ENCODE measurements at regions not wholly inside any gene's neighbourhood (a gene's known extent, or its start where the extent isn't known, plus 50 kb on each side); places are given as distances from the start of the nearest gene placed in this dataset.

- no peak overlapping the region for H2AFZ ChIP-seq (ENCODE audit: insufficient read depth, low read length, poor library complexity)
- DNase-seq, result no peak
- H2BK12ac ChIP-seq (ENCODE audit: low read length), result no peak overlapping the region
- H4K8ac ChIP-seq (ENCODE audit: low read depth, low read length), result no peak overlapping the region
- H3K36me3 ChIP-seq (ENCODE audit: control insufficient read depth in 1 of 2, insufficient read depth in 2 of 2, low read length in 2 of 2), result no peaks in the 10 kb centered on the region
- no CpG with 5 or more reads among the region's 4 CpGs for WGBS (ENCODE audit: extremely low coverage, insufficient coverage, insufficient read length)
- no peak overlapping the region for H3K4ac ChIP-seq (ENCODE audit: low read depth, low read length)
- no peak overlapping the region for H3K27ac ChIP-seq (ENCODE audit: low read depth, low read length)
- no peaks in the 10 kb centered on the region for H3K79me2 ChIP-seq (ENCODE audit: control insufficient read depth, insufficient read depth, low read length, poor library complexity)
- H4K12ac ChIP-seq (ENCODE audit: low read depth, low read length), result no peak overlapping the region
- H3K14ac ChIP-seq (ENCODE audit: low read length), result no peak overlapping the region
- H3K23ac ChIP-seq (ENCODE audit: low read length), result no peak overlapping the region
- no peaks in the 10 kb centered on the region for H3K4me1 ChIP-seq (ENCODE audit: control insufficient read depth in 1 of 2, insufficient read depth in 2 of 2, low read length in 2 of 2)
- no peak overlapping the region for H3K9ac ChIP-seq (ENCODE audit: low read length)
- no peak overlapping the region for H2BK120ac ChIP-seq (ENCODE audit: insufficient read depth, low read length, poor library complexity)
- H3K4me3 ChIP-seq (ENCODE audit: low read depth, low read length), result no peak overlapping the region
- no peak overlapping the region for H2AK5ac ChIP-seq (ENCODE audit: low read length)
- no peak overlapping the region for H3K4me2 ChIP-seq (ENCODE audit: low read length)
- H4K91ac ChIP-seq (ENCODE audit: low read depth, low read length), result no peak overlapping the region
- H3K18ac ChIP-seq (ENCODE audit: low read length), result no peak overlapping the region
- no peaks in the 10 kb centered on the region for H3K27me3 ChIP-seq (ENCODE audit: insufficient read depth, low read length)
- H3K79me1 ChIP-seq (ENCODE audit: low read length), result no peaks in the 10 kb centered on the region
- H3K9me3 ChIP-seq (ENCODE audit: insufficient read depth, low read depth, low read length), result no peaks in the 10 kb centered on the region
- H2BK5ac ChIP-seq (ENCODE audit: low read depth, low read length, poor library complexity), result no peak overlapping the region
Measured at GRCh38 chr1:193311226-193311948, 125.0 kb upstream of the B3GALT2 start.

- no peak overlapping the region for H3K18ac ChIP-seq (ENCODE audit: low read length)
- H3K4me2 ChIP-seq (ENCODE audit: low read length), result no peak overlapping the region
- H3K9ac ChIP-seq (ENCODE audit: low read length), result no peak overlapping the region
- no peak overlapping the region for H3K4me3 ChIP-seq (ENCODE audit: low read depth, low read length)
- no peak overlapping the region for H4K8ac ChIP-seq (ENCODE audit: low read depth, low read length)
- H3K14ac ChIP-seq (ENCODE audit: low read length), result no peak overlapping the region
- no peak overlapping the region for H2BK120ac ChIP-seq (ENCODE audit: insufficient read depth, low read length, poor library complexity)
- no peak overlapping the region for H3K23ac ChIP-seq (ENCODE audit: low read length)
- no peak overlapping the region for H2BK12ac ChIP-seq (ENCODE audit: low read length)
- H3K79me1 ChIP-seq (ENCODE audit: low read length), result no peaks in the 10 kb centered on the region
- H3K36me3 ChIP-seq (ENCODE audit: control insufficient read depth in 1 of 2, insufficient read depth in 2 of 2, low read length in 2 of 2), result no peaks in the 10 kb centered on the region
- H3K9me3 ChIP-seq (ENCODE audit: insufficient read depth, low read depth, low read length), result no peaks in the 10 kb centered on the region
- no peak for DNase-seq
- H2AK5ac ChIP-seq (ENCODE audit: low read length), result no peak overlapping the region
- no CpG with 5 or more reads among the region's 3 CpGs for WGBS (ENCODE audit: extremely low coverage, insufficient coverage, insufficient read length)
- no peak overlapping the region for H2BK5ac ChIP-seq (ENCODE audit: low read depth, low read length, poor library complexity)
- no peak overlapping the region for H2AFZ ChIP-seq (ENCODE audit: insufficient read depth, low read length, poor library complexity)
- H3K79me2 ChIP-seq (ENCODE audit: control insufficient read depth, insufficient read depth, low read length, poor library complexity), result no peaks in the 10 kb centered on the region
- H3K27ac ChIP-seq (ENCODE audit: low read depth, low read length), result no peak overlapping the region
- no peak overlapping the region for H3K4ac ChIP-seq (ENCODE audit: low read depth, low read length)
- H4K12ac ChIP-seq (ENCODE audit: low read depth, low read length), result no peak overlapping the region
- H4K91ac ChIP-seq (ENCODE audit: low read depth, low read length), result no peak overlapping the region
- H3K27me3 ChIP-seq (ENCODE audit: insufficient read depth, low read length), result no peaks in the 10 kb centered on the region
- H3K4me1 ChIP-seq (ENCODE audit: control insufficient read depth in 1 of 2, insufficient read depth in 2 of 2, low read length in 2 of 2), result no peaks in the 10 kb centered on the region
Measured at GRCh38 chr1:193310564-193310963, 124.2 kb upstream of the B3GALT2 start.

GRCh38 chr1:193309936-193310475, 123.6 kb upstream of the B3GALT2 start:
- H3K23ac ChIP-seq (ENCODE audit: low read length), result no peak overlapping the region
- H3K36me3 ChIP-seq (ENCODE audit: control insufficient read depth in 1 of 2, insufficient read depth in 2 of 2, low read length in 2 of 2), result no peaks in the 10 kb centered on the region
- H3K9ac ChIP-seq (ENCODE audit: low read length), result no peak overlapping the region
- no peaks in the 10 kb centered on the region for H3K9me3 ChIP-seq (ENCODE audit: insufficient read depth, low read depth, low read length)
- no peak overlapping the region for H2BK5ac ChIP-seq (ENCODE audit: low read depth, low read length, poor library complexity)
- H2BK12ac ChIP-seq (ENCODE audit: low read length), result no peak overlapping the region
- H3K27me3 ChIP-seq (ENCODE audit: insufficient read depth, low read length), result no peaks in the 10 kb centered on the region
- no peak overlapping the region for H4K12ac ChIP-seq (ENCODE audit: low read depth, low read length)
- H3K27ac ChIP-seq (ENCODE audit: low read depth, low read length), result no peak overlapping the region
- no peaks in the 10 kb centered on the region for H3K79me2 ChIP-seq (ENCODE audit: control insufficient read depth, insufficient read depth, low read length, poor library complexity)
- H2AFZ ChIP-seq (ENCODE audit: insufficient read depth, low read length, poor library complexity), result no peak overlapping the region
- no peak overlapping the region for H2AK5ac ChIP-seq (ENCODE audit: low read length)
- DNase-seq, result no peak
- H4K8ac ChIP-seq (ENCODE audit: low read depth, low read length), result no peak overlapping the region
- H3K79me1 ChIP-seq (ENCODE audit: low read length), result no peaks in the 10 kb centered on the region
- no peak overlapping the region for H3K4me2 ChIP-seq (ENCODE audit: low read length)
- whole genome bisulfite sequencing (ENCODE audit: extremely low coverage, insufficient coverage, insufficient read length), result no CpG with 5 or more reads among the region's 1 CpG
- H3K4me3 ChIP-seq (ENCODE audit: low read depth, low read length), result no peak overlapping the region
- no peak overlapping the region for H2BK120ac ChIP-seq (ENCODE audit: insufficient read depth, low read length, poor library complexity)
- H3K4me1 ChIP-seq (ENCODE audit: control insufficient read depth in 1 of 2, insufficient read depth in 2 of 2, low read length in 2 of 2), result no peaks in the 10 kb centered on the region
- no peak overlapping the region for H3K18ac ChIP-seq (ENCODE audit: low read length)
- no peak overlapping the region for H3K4ac ChIP-seq (ENCODE audit: low read depth, low read length)
- H3K14ac ChIP-seq (ENCODE audit: low read length), result no peak overlapping the region
- no peak overlapping the region for H4K91ac ChIP-seq (ENCODE audit: low read depth, low read length)

GRCh38 chr1:193308438-193308837, 122.0 kb upstream of the B3GALT2 start:
- Histone ChIP-seq H3K79me1 (ENCODE audit: low read length) (no peaks in the 10 kb centered on the region), H3K23ac (ENCODE audit: low read length) (no peak overlapping the region), H3K27me3 (ENCODE audit: insufficient read depth, low read length) (no peaks in the 10 kb centered on the region), H2AFZ (ENCODE audit: insufficient read depth, low read length, poor library complexity) (no peak overlapping the region), H3K9me3 (ENCODE audit: insufficient read depth, low read depth, low read length) (no peaks in the 10 kb centered on the region), H4K12ac (ENCODE audit: low read depth, low read length) (no peak overlapping the region), H2BK120ac (ENCODE audit: insufficient read depth, low read length, poor library complexity) (no peak overlapping the region), H3K27ac (ENCODE audit: low read depth, low read length) (no peak overlapping the region), H3K18ac (ENCODE audit: low read length) (no peak overlapping the region), H3K9ac (ENCODE audit: low read length) (no peak overlapping the region), H3K79me2 (ENCODE audit: control insufficient read depth, insufficient read depth, low read length, poor library complexity) (no peaks in the 10 kb centered on the region), H4K91ac (ENCODE audit: low read depth, low read length) (no peak overlapping the region), H3K4me1 (ENCODE audit: control insufficient read depth in 1 of 2, insufficient read depth in 2 of 2, low read length in 2 of 2) (no peaks in the 10 kb centered on the region), H3K14ac (ENCODE audit: low read length) (no peak overlapping the region), H2BK12ac (ENCODE audit: low read length) (no peak overlapping the region), H3K36me3 (ENCODE audit: control insufficient read depth in 1 of 2, insufficient read depth in 2 of 2, low read length in 2 of 2) (no peaks in the 10 kb centered on the region), H2BK5ac (ENCODE audit: low read depth, low read length, poor library complexity) (no peak overlapping the region), H2AK5ac (ENCODE audit: low read length) (no peak overlapping the region), H3K4me3 (ENCODE audit: low read depth, low read length) (no peak overlapping the region), H3K4ac (ENCODE audit: low read depth, low read length) (no peak overlapping the region), H4K8ac (ENCODE audit: low read depth, low read length) (no peak overlapping the region), H3K4me2 (ENCODE audit: low read length) (no peak overlapping the region)
- WGBS (ENCODE audit: extremely low coverage, insufficient coverage, insufficient read length), result no CpG with 5 or more reads among the region's 1 CpG
- DNase-seq, result no peak
